Activated naive CD8-positive, alpha-beta T cell (primary cell): ENCODE measurements at regions not wholly inside any gene's neighbourhood (a gene's known extent, or its start where the extent isn't known, plus 50 kb on each side); places are given as distances from the start of the nearest gene placed in this dataset.

Experiments used
- H3K27ac Mint-ChIP-seq: one replicate; pipeline ENCODE4 v1.8.0; 2021; ENCODE audit warnings: mixed read lengths
- H3K27me3 Mint-ChIP-seq: one replicate; pipeline ENCODE4 v1.8.0; 2021; ENCODE audit warnings: mixed read lengths
- H3K36me3 Mint-ChIP-seq: one replicate; pipeline ENCODE4 v1.8.0; 2021; ENCODE audit warnings: mixed read lengths
- H3K4me1 Mint-ChIP-seq: one replicate; pipeline ENCODE4 v1.8.0; 2021; ENCODE audit warnings: low read depth, mixed read lengths
- H3K4me3 Mint-ChIP-seq: one replicate; pipeline ENCODE4 v1.8.0; 2021; ENCODE audit warnings: mild to moderate bottlenecking, mixed read lengths
- H3K9me3 Mint-ChIP-seq: one replicate; pipeline ENCODE4 v1.8.0; 2021; ENCODE audit warnings: low read depth, mixed read lengths

DNA sequence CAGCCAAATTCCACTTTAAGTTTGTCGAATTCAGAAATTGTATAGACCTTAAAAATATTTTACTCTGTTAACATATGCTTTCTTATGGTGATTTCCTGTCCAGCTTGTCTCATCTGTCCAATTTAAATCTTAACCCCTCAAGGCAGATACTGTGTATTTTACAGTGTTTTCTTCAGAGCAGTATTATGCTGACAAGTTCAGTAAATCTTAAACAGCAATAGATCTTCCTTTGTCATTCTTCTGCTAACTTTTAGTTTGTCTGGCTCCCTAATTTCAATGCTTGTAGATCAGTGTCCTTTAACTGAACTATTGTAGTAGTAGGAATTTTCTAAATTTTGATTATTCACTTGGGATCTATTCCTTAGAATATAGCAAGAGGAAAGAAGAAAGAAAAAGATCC is 52.8 kb upstream of the MEIS1 start:
- H3K9me3 Mint-ChIP-seq, result no peaks in the 10 kb centered on the region
- no peak overlapping the region for H3K4me3 Mint-ChIP-seq
- H3K36me3 Mint-ChIP-seq, result no peaks in the 10 kb centered on the region
- no peaks in the 10 kb centered on the region for H3K4me1 Mint-ChIP-seq
- H3K27ac Mint-ChIP-seq, result no peak overlapping the region
- H3K27me3 Mint-ChIP-seq, result no peaks in the 10 kb centered on the region

- Mint-ChIP-seq H3K27ac (no peak overlapping the region), H3K27me3 (no peaks in the 10 kb centered on the region), H3K9me3 (no peaks in the 10 kb centered on the region), H3K36me3 (no peaks in the 10 kb centered on the region), H3K4me3 (no peak overlapping the region), H3K4me1 (no peaks in the 10 kb centered on the region)
Observed at GRCh38 chr2:66379473-66379872, 55.5 kb upstream of the MEIS1 start.

DNA sequence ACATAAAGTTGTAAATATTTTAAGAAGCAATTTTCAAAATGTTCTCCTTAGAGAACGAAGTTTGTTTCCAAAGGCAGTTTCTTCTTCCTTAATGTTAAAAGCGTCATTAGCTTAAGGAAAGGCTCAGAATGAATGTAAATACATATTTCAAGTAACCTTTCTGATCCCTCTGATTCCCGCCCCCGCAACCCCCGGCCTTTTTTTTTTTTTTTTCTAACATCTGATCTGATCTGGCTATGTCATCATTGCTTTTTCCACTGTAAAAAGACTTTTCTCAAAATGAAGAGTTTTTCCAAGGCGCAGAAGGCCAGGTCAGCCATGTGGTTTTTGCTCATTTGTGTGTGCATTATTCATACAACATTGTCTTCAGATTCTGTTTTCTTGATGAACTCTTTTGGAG is 57.1 kb upstream of the MEIS1 start:
- H3K4me1 Mint-ChIP-seq, result no peaks in the 10 kb centered on the region
- H3K27ac Mint-ChIP-seq, result no peak overlapping the region
- H3K9me3 Mint-ChIP-seq, result peaks cover 4% of the 10 kb centered on the region
- H3K36me3 Mint-ChIP-seq, result no peaks in the 10 kb centered on the region
- H3K27me3 Mint-ChIP-seq, result no peaks in the 10 kb centered on the region
- no peak overlapping the region for H3K4me3 Mint-ChIP-seq

DNA sequence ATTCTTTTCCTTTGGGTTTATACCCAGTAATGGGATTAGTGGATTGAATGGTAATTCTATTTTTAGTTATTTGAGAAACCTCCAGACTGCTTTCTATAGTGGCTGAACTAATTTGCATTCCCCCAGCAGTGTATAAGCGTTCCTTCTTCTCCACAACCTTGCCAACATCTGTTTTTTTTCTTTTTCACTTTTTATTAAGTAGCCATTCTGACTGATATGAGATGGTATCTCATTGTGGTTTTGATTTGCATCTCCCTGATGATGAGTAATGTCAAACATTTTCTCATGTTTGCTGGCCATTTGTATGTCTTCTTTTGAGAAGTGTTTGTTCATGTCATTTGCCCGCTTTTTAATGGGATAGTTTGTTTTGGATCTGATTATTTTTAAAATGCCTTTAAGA is 64.1 kb upstream of the MEIS1 start:
- Mint-ChIP-seq H3K27me3 (no peaks in the 10 kb centered on the region), H3K4me1 (no peaks in the 10 kb centered on the region), H3K9me3 (peaks cover 4% of the 10 kb centered on the region), H3K4me3 (no peak overlapping the region), H3K36me3 (no peaks in the 10 kb centered on the region), H3K27ac (no peak overlapping the region)

- H3K27me3 Mint-ChIP-seq, result no peaks in the 10 kb centered on the region
- no peaks in the 10 kb centered on the region for H3K9me3 Mint-ChIP-seq
- no peaks in the 10 kb centered on the region for H3K36me3 Mint-ChIP-seq
- no peak overlapping the region for H3K27ac Mint-ChIP-seq
- no peaks in the 10 kb centered on the region for H3K4me1 Mint-ChIP-seq
- no peak overlapping the region for H3K4me3 Mint-ChIP-seq
Observed at GRCh38 chr2:66366619-66367018, 68.3 kb upstream of the MEIS1 start.

DNA sequence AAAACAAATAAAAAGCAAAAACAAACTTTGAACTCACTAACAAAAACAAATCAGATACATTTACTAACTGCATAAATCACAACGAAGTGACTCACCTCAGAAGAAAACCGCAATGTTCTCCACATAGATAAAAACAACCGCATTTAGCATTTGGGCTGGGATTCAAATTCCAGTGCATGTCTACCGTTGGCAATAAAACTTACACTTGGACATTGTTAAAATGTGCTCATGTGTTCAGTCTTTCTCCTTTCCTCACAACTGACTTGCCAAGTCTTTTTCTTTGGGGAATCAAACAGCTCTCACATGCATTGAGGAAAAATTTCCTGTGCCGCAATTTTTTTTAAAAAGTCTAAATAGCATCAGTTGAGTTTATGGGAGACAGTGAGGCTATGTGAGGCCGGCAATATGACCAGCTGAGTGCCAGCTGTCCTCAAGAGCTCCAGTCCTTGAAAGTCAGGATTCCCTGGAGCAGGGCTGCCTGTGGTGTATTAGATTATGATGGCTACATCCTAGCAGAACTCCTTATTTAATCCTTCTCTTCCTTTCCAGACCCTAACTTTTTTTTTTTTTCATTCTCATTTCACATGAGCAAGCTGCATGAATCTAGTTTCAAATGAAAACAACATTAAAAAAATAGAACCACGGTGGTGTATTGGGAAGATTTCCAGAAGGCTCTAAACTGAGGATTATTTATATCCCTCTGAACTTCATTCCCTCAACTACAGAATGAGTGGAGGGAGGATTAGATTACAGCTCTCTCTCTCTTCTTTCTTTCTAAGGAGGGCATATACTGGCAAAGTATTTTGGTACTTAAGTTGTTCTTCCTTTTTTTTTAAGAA is 70.2 kb upstream of the MEIS1 start:
- Mint-ChIP-seq H3K27me3 (no peaks in the 10 kb centered on the region), H3K4me1 (no peaks in the 10 kb centered on the region), H3K36me3 (no peaks in the 10 kb centered on the region), H3K27ac (no peak overlapping the region), H3K4me3 (no peak overlapping the region), H3K9me3 (no peaks in the 10 kb centered on the region)

DNA sequence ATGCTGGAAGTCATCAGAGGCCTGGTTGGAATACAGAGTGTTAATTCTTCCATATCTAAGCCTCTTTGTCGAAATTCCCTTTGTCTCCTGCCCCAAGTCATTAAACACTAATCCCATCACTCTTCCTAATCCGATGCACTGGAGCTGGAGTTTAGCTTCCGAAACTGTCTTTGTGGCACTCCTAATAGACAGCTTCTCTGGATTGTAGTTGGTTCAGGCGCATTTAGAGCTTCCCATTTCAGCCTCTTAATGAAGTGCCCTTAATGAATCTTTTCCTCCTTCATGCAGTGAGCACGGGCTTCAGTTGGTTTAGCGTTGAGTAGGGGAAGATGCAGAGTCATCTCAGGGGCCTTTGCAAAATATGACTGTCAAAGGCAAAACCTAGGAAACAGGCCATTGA is 72.2 kb upstream of the MEIS1 start:
- Mint-ChIP-seq H3K9me3 (no peaks in the 10 kb centered on the region), H3K27ac (no peak overlapping the region), H3K4me3 (no peak overlapping the region), H3K27me3 (no peaks in the 10 kb centered on the region), H3K36me3 (no peaks in the 10 kb centered on the region), H3K4me1 (no peaks in the 10 kb centered on the region)

- no peaks in the 10 kb centered on the region for H3K36me3 Mint-ChIP-seq
Observed at GRCh38 chr2:66346231-66346664, 88.7 kb upstream of the MEIS1 start.

DNA sequence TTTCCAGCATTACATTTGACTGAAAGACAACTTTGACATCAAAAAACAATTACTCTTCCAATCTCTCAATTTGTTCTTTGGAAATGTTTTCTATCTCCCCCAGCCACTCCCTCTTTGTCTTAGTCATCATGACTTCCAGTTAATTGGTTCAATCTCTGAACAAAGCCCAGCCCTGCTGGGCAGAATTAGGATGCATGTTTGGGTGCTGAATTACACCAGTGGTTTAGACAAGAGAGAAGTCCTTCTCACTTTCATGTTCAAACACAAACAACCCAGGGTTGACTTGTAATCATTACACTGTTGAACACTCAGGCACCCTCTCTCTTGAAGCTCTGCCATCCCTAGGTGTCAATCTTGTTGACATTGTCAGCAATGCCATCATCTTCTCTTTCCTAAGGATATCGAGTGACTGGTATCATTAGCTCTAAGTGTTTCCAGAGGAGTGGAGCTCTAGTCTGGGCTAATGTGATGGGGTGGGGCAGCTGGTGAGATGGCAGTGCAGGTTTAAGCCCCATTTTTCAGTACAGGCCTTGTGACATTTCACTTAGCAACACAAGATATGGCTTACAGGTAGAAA is 90.8 kb upstream of the MEIS1 start:
- Mint-ChIP-seq H3K27ac (no peak overlapping the region), H3K36me3 (no peaks in the 10 kb centered on the region), H3K4me1 (no peaks in the 10 kb centered on the region), H3K4me3 (no peak overlapping the region), H3K27me3 (no peaks in the 10 kb centered on the region), H3K9me3 (peaks cover 8% of the 10 kb centered on the region)

More at GRCh38 chr2:66346231-66346664, 88.7 kb upstream of the MEIS1 start:
- Mint-ChIP-seq H3K4me1 (no peaks in the 10 kb centered on the region), H3K27ac (no peak overlapping the region), H3K9me3 (peaks cover 3% of the 10 kb centered on the region), H3K4me3 (no peak overlapping the region), H3K27me3 (no peaks in the 10 kb centered on the region)

DNA sequence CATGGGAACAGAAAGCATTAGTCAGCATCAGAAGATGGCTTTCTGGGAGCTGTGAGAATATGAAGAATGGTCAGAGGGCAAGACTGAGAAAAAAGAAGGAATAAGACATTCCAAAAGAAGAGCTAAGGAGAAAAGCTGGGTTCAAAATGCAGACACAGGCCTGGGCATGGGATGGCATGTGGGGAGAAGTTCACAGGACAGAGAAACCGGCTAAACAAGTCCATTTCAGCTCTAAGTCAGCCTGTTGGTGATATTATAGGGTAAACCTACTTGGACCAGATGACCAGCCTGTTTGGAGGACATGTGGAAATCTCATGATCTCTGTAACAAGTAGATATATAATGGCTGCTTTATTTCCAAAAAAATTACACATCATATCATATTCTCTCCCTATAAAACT is 91.7 kb upstream of the MEIS1 start:
- H3K9me3 Mint-ChIP-seq, result peaks cover 8% of the 10 kb centered on the region
- H3K4me3 Mint-ChIP-seq, result no peak overlapping the region
- no peaks in the 10 kb centered on the region for H3K27me3 Mint-ChIP-seq
- H3K27ac Mint-ChIP-seq, result no peak overlapping the region
- H3K36me3 Mint-ChIP-seq, result no peaks in the 10 kb centered on the region
- no peaks in the 10 kb centered on the region for H3K4me1 Mint-ChIP-seq

DNA sequence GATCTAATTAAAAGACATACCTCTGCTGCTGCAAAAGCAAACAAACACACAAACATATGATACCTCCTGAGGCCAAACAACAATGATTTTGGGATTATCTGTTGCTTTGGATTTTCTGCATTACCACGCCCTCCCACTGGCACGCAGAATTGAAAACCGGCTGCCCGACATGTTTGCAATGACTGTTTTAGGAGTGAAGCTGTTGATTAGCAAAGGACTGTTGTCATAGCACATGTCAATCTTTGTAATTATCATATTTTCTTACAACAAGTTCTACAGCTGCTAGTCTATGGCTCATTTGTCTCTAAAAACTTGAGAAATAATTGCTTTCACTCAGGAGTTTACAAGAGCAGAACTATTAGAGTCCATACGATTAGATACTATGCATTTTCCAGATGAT is 94.4 kb upstream of the MEIS1 start:
- no peaks in the 10 kb centered on the region for H3K27me3 Mint-ChIP-seq
- peaks cover 8% of the 10 kb centered on the region for H3K9me3 Mint-ChIP-seq
- H3K4me1 Mint-ChIP-seq, result no peaks in the 10 kb centered on the region
- H3K4me3 Mint-ChIP-seq, result no peak overlapping the region
- no peak overlapping the region for H3K27ac Mint-ChIP-seq
- H3K36me3 Mint-ChIP-seq, result no peaks in the 10 kb centered on the region

GRCh38 chr2:66334237-66335029 is 100.5 kb upstream of the MEIS1 start:
- Mint-ChIP-seq H3K4me1 (no peaks in the 10 kb centered on the region), H3K4me3 (no peak overlapping the region)

GRCh38 chr2:66331176-66331575 is 103.7 kb upstream of the MEIS1 start:
- H3K4me3 Mint-ChIP-seq, result no peak overlapping the region
- no peaks in the 10 kb centered on the region for H3K4me1 Mint-ChIP-seq
- H3K27me3 Mint-ChIP-seq, result no peaks in the 10 kb centered on the region
- no peaks in the 10 kb centered on the region for H3K36me3 Mint-ChIP-seq
- H3K27ac Mint-ChIP-seq, result no peak overlapping the region
- H3K9me3 Mint-ChIP-seq, result no peaks in the 10 kb centered on the region

More at GRCh38 chr2:66334237-66335029, 100.5 kb upstream of the MEIS1 start:
- no peaks in the 10 kb centered on the region for H3K36me3 Mint-ChIP-seq
- H3K27me3 Mint-ChIP-seq, result no peaks in the 10 kb centered on the region
- H3K9me3 Mint-ChIP-seq, result no peaks in the 10 kb centered on the region
- H3K27ac Mint-ChIP-seq, result no peak overlapping the region

DNA sequence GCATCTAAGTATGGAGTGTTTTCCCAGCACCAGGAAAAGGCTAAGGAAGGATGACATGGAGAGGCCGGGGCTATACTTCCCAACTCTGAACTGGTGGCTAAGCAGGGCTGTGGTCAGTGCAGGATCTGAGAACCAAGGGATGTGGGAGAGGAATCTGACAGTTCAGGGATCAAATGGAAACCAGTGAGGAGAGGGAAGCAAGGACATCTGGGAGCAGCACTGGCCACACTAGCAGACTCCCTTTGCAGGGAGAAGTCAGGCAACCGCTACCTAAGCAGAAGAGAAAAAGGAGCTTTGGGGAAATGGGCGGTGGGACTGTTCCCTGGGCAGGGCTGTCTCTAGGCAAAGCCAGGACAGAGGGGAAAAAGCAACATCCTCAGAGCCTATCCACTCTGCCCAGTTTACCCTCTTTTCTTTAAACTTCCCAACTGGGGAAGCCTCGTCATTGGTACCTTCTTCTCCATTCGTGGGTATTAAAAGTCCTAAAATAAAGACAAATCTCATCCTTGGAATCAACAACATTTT is 105.8 kb upstream of the MEIS1 start:
- Mint-ChIP-seq H3K4me3 (no peak overlapping the region), H3K27me3 (no peaks in the 10 kb centered on the region), H3K27ac (no peak overlapping the region), H3K9me3 (no peaks in the 10 kb centered on the region), H3K36me3 (no peaks in the 10 kb centered on the region), H3K4me1 (no peaks in the 10 kb centered on the region)
